HG03432 (cell line): ENCODE measurements at regions not wholly inside any gene's neighbourhood (a gene's known extent, or its start where the extent isn't known, plus 50 kb on each side); places are given as distances from the start of the nearest gene placed in this dataset.
"Not testable (repeated sequence)": the region's sequence is repeated elsewhere in the genome, so short reads cannot be mapped to it uniquely, and the experiment has no call there.

Source experiments
- ATAC-seq: cut with Tn5 transposase; IDR thresholded peaks from one replicate; pipeline ENCODE4 v1.9.1; 2021; ENCODE audit warnings: mild to moderate bottlenecking, moderate library complexity; ENCODE audit not compliant: unreplicated experiment

DNA sequence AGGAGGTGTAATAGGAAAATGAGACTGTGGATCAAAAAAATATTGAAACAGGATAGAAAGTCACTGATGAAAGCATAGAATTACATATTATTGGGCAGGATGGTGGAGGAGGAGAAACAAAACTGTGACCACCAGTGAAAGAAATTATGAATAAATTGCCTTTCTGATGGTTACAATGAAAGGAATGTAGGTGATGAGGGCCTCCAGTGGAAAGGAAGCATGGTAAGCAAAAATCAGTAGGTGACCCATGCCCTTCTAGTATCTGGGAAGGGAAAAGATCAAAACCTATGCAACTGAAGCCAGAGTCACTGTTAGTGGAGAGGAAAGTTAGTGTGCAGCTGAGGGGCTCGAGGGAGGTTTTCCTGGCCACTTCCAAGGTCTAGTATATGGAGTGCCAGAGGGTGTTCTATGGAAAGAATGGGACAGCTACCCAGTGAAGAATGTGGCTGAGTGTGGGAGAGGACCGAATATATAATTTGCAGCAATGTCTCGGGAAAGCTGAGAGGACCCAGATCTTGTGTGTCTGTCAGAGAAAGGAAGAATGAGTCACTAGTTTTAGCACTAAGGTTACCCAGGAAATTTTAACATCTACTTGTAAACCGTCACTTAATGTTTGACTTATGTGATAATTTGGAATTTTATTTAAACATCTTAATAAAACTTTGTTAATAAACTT lies 146.2 kb downstream of the NFKBIZ start:
- ATAC-seq, result no peak

- ATAC-seq, result peak; percentile 70
Measured at GRCh38 chr3:101996832-101997231, 147.5 kb downstream of the NFKBIZ start.

GRCh38 chr3:101998256-101998926 lies 149.1 kb downstream of the NFKBIZ start:
- no peak for ATAC-seq

DNA sequence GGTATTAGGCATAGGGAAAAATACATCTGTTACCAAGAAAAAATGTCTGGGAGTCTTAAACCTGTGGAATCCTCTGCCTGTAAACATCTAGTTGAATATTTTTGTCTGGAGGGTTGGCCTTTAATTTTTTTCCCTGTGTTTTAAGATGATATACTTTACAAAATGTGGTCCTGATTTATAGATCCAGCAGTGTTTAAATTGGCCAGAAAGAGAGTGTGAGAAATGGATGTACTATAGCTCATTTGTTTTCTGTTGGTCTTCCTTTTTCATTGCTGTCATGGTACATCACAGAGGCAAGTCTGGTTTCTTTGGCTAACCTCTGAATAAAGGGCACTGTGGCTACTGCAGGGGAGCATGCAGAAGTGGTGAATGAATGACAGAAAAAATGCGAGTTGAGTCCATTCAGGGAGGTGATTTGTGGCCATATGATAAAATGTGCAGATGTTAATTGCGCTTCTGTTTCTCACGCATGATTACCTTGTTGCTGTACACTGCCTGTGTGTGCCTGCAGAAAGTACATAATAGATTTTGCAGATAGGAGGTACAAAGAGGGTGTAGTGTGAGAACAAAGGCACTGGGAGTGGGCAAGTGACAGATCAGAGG lies 150.0 kb downstream of the NFKBIZ start:
- ATAC-seq, result no peak

DNA sequence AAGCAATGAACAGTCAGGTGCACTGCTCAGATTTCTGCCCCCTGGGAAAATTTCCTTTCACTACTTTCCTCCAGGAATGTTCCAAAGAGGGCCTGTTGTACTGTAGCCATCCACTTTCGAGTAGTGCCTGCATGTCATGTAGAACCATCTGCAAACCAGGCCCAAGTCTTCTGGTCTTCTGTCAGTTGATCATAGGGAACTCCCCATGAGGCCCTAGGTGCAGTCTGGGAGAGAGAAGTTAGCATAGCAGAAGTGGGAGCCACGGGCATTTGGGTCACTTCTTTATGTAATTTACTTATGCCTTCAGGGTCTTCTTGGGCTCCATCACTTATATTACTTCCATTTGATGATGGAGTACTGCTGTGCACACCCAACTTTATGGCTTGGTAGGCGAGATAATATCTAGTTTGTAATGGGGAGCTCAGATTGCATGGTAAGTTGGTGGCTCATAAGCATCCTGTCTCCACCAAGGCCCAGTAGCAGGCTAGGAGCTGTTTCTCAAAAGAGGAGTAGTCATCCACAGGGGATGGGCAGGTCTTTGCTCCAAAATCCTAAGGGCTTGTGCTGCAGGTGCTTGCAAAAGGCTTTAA lies 151.4 kb downstream of the NFKBIZ start:
- peak; percentile 35 for ATAC-seq

DNA sequence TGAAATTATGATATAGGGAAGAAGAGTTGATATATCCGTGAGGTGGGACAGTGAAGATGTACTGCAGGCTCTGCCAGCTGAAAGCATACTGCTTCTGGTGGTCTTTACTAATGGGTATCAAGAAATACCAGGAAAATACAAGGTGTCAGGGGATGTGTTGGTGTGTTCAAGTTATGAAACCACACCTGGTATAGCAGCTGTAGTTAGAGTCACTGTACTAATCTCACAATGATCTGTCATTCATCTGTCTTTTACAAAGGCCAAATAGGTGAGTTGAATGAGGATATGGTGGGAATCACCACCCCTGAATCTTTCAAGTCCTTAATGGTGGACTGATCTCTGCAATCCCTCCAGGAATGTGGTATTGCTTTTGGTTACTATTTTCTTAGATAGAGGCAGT lies 152.7 kb downstream of the NFKBIZ start:
- ATAC-seq, result no peak

- ATAC-seq, result no peak
Measured at GRCh38 chr3:102004561-102004960, 155.2 kb downstream of the NFKBIZ start.

DNA sequence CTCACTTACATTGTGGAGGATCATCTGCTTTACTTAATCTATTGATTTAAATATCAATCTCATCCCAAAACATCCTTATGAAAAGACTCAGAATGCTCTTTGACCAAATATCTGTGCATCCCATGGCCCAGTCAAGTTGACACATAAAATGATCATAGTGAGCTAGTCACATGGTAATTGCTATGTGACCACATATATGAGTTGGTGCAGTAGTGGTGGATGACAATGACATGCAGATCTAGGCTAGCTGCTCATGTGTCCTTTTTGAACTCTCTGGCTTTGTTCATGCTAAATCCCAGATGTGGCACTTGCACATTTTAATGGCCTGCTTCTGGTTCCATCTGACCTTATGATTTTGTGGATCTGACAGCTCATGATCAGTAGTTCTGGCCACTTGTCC lies 156.2 kb downstream of the NFKBIZ start:
- no peak for ATAC-seq

- ATAC-seq, result no peak
Measured at GRCh38 chr3:102006812-102007485, 157.6 kb downstream of the NFKBIZ start.

GRCh38 chr3:102008436-102008835 lies 159.1 kb downstream of the NFKBIZ start:
- not testable (repeated sequence) for ATAC-seq

DNA sequence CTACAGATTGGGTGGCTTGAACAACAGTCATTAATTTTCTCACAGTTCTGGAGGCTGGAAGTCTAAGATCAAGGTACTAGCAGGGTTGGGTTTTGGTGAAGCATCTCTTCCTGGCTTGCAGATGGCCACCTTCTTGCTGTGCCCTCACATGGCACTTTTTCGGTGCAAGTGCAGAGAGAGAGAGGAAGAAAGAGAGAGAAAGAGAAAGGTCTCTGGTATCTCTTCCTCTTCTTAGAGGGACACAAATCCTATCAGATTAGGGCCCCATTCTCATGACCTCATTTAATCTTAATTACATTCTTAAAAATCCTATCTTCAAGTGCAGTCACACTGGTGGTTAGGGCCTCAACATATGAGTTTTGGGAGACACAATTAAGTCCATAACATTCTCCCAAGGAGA lies 167.1 kb downstream of the NFKBIZ start:
- ATAC-seq, result no peak

DNA sequence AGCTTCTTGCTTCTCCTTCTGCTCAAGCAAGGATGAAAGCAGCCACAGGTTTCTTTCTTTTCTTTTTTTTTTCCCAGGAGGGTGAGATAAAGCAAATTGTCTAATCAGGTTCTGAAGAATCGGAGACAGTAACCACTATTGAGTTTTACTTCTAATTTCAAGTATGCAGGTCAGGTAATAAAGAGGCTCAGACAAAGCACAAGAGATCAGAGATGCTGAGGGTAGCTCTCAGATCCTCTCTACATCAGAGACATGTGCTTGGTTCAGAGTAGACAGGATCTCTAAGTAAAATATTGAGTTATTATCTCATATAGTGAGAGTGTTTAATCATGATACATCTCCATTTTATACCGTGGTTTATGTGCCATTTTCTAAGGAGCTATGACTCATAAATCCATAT lies 168.5 kb downstream of the NFKBIZ start:
- ATAC-seq, result no peak

GRCh38 chr3:102018551-102018950 lies 169.2 kb downstream of the NFKBIZ start:
- no peak for ATAC-seq

- ATAC-seq, result no peak
Measured at GRCh38 chr3:102020735-102021134, 171.4 kb downstream of the NFKBIZ start.

DNA sequence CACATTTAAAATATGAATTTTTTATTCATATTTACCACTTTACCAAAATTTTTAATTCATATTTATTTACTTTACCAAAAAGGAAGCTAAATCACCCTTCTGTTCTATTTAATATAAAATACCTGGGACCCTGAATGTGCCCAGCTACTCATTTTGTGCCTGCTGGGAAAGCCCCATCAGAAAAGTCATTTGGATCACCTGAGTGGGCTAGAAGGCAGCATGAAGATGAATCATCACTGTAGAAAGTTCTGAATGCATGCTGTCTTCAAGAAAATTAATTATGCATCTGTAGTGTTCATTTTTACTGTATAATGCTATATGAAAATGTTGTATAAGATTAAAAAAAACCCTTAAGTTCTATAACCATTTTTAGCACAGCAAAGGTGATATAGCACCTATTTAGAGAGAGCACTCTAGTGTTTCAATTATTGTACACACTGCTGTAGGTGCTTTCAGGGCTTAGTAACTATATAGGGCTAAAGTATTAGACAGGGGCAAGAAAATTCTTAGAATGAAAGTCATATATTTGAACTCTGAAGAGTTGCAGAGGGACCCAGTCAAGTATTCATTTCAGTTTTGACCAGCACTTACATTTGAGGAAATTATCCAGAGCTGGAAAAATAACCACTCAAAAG lies 175.1 kb downstream of the NFKBIZ start:
- peak; percentile 54 for ATAC-seq

DNA sequence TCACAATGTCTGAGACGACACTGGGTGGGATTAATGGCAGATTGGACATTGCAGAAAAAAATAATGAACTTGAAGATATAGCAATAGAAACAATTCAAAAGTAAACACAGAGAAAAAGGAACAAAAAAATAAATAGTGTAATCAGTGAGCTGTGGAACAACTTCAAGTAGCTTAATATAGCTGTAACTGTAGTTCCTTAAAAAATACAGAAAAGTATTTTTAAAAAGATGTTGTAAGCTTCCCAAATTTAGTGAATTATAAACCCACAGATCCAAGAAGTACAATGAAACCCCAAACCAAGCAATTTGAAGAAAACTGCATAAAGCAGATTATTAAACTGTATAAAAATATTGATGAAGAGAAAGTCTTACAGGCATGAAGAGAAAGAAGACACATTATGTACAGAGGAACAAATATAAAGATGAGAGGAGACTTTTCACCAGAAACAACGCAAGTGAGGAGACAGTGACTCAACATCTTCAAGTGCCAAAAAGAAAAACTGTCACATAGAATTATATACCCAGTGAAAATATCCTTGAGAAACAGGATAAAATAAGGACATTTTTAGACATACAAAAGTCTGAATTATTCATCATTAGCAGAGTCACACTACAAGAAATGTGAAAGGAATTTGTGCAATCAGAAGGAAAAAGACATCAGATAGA lies 176.4 kb downstream of the NFKBIZ start:
- no peak for ATAC-seq

DNA sequence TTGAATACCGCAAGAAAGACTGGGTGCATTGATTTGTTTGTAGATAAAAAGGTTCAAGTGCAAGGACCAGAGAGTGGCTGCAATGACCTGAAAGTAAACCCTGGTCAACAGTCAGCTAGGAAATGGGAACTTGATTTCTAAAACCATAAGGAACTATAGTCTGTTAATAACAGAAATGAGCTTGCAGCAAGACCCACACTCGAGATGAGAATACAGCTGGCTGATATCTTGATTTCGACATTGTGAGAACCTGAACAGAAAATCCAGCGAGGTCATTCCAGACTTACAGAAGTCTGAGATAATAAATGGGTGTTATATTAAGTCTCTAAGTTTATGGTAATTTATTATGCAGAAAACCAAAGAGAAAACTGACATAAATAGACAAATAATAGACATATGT lies 177.3 kb downstream of the NFKBIZ start:
- ATAC-seq, result no peak

DNA sequence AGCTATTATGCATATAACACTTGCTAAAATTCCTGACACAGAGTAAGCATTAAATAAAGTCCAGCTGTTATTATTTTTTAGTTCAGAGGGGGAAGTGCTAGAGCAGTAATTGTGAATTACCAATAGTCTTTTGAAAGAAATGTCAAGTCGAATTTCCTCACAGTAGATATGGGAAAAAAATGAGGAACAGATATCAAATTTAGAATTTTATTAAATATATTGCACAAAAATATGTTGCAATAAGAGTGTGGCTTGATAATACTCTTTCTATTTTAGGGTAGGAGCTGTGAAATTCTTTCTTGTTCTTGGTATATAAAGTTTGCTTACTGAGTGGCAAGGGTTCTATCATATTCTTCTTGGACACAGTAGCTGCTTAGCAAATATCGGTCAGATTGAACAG lies 181.3 kb downstream of the NFKBIZ start:
- ATAC-seq, result no peak

GRCh38 chr3:102031834-102032233 lies 182.5 kb downstream of the NFKBIZ start:
- no peak for ATAC-seq
